A549 (cell line): ENCODE measurements at regions not wholly inside any gene's neighbourhood (a gene's known extent, or its start where the extent isn't known, plus 50 kb on each side); places are given as distances from the start of the nearest gene placed in this dataset.
A peak's percentile ranks its signal among the peaks of the same experiment; 100 is the strongest.

Source experiments
- ATAC-seq, 2 experiments: fragments of 200-7000 bp in 1 of 2; fragments of >200 bp in 1 of 2; cut with Nextera tagmentation in 1 of 2; cut with Tn5 transposase in 1 of 2; 3 replicates each; pipeline versions ENCODE4 v1.8.0 to v1.9.1; 2018 to 2020; ENCODE audit warnings: mild to moderate bottlenecking in 1 of 2, moderate library complexity in 1 of 2
- CTCF ChIA-PET: fragments of 300-600 bp; sonication (Branson Sonifier 250); formaldehyde crosslinking; extraction: SDS; loops from one replicate; lab custom pipeline; 2021; ENCODE audit warnings: antibody characterized with exemption, inconsistent platforms; lab: Yijun Ruan, JAX
- POLR2A ChIA-PET: fragments of 350-600 bp; formaldehyde crosslinking; extraction: SDS; loops from one replicate; lab custom pipeline; 2021; ENCODE audit warnings: antibody characterized with exemption, inconsistent platforms; lab: Yijun Ruan, JAX
- DNase-seq, 2 experiments: peaks; one replicate each; pipeline versions ENCODE4 v3.0.0 to v3.0.0-alpha.2; 2011 to 2016; ENCODE audit warnings: low read depth in 1 of 2, low spot score in 1 of 2
- FAIRE-seq: peaks from 2 replicates; lab custom pipeline; 2011; peaks lifted over from hg19 to GRCh38; lab: Jason Lieb, UNC
- H3K27ac ChIP-seq, 2 experiments: fragments of >200 bp; sonication (Bioruptor Twin); formaldehyde crosslinking; 3 replicates each; pipeline ENCODE4 v1.5.1; 2016 to 2017
- H3K4me1 ChIP-seq: fragments of >200 bp; sonication (Bioruptor Twin); formaldehyde crosslinking; 3 replicates; pipeline ENCODE4 v1.6.1; 2016
- H3K4me2 ChIP-seq: fragments of >200 bp; sonication (Bioruptor Twin); formaldehyde crosslinking; 3 replicates; pipeline ENCODE4 v1.6.1; 2016
- H3K4me3 ChIP-seq: fragments of >200 bp; sonication (Bioruptor Twin); formaldehyde crosslinking; 3 replicates; pipeline ENCODE4 v1.5.1; 2016
- H3K9me3 ChIP-seq: fragments of >200 bp; sonication (Bioruptor Twin); formaldehyde crosslinking; 3 replicates; pipeline ENCODE4 v1.6.1; 2016
- ATOH8 ChIP-seq: fragments of 250-450 bp; sonication (Bioruptor Pico); IDR thresholded peaks from 2 replicates; pipeline ENCODE4 v1.5.0; 2020; ENCODE audit warnings: low read depth, mild to moderate bottlenecking, moderate library complexity
- CBX2 ChIP-seq: fragments of 200-600 bp; sonication (generic); IDR thresholded peaks from 2 replicates; pipeline ENCODE4 v1.6.1; 2016; ENCODE audit warnings: low read depth, mild to moderate bottlenecking, borderline replicate concordance
- CEBPB ChIP-seq, 2 experiments: fragments of >200 bp in 1 of 2; sonication (Bioruptor Twin) in 1 of 2; formaldehyde crosslinking in 1 of 2; IDR thresholded peaks; 2 replicates each; pipeline ENCODE4 v1.6.1; 2012 to 2016
- ELK1 ChIP-seq: fragments of 150-350 bp; IDR thresholded peaks from 2 replicates; pipeline ENCODE4 v1.6.1; 2014; ENCODE audit warnings: low read depth, mild to moderate bottlenecking, low read length
- EP300 ChIP-seq, 2 experiments: fragments of >200 bp; sonication (Bioruptor Twin); formaldehyde crosslinking; IDR thresholded peaks; 2 replicates in 1 of 2; 3 replicates in 1 of 2; pipeline ENCODE4 v1.6.1; 2016 to 2017
- HDAC2 ChIP-seq: fragments of 200-600 bp; sonication (generic); IDR thresholded peaks from 2 replicates; pipeline ENCODE4 v1.6.1; 2016
- HES2 ChIP-seq: fragments of >200 bp; sonication (Bioruptor Twin); formaldehyde crosslinking; IDR thresholded peaks from 2 replicates; pipeline ENCODE4 v1.6.1; 2016
- KDM5A ChIP-seq: fragments of 200-600 bp; sonication (generic); IDR thresholded peaks from 2 replicates; pipeline ENCODE4 v1.6.1; 2016; ENCODE audit warnings: antibody characterized with exemption, mild to moderate bottlenecking
- MAFK ChIP-seq: fragments of 450-650 bp; IDR thresholded peaks from 2 replicates; pipeline ENCODE4 v1.6.1; 2014; ENCODE audit not compliant: partially characterized antibody
- MYC ChIP-seq: IDR thresholded peaks from 2 replicates; pipeline ENCODE4 v1.6.1; 2012; ENCODE audit warnings: mild to moderate bottlenecking, inconsistent platforms, low read length, improper control_type of control experiment, borderline replicate concordance
- NPAS2 ChIP-seq: fragments of 250-450 bp; sonication (Bioruptor Pico); IDR thresholded peaks from 2 replicates; pipeline ENCODE4 v1.8.0; 2022; ENCODE audit warnings: mild to moderate bottlenecking, moderate library complexity, borderline replicate concordance
- PBX3 ChIP-seq: IDR thresholded peaks from 2 replicates; pipeline ENCODE4 v1.6.1; 2012
- POLR2A ChIP-seq: IDR thresholded peaks from 2 replicates; pipeline ENCODE4 v1.6.1; 2012; ENCODE audit warnings: mild to moderate bottlenecking, low read length
- RARB ChIP-seq: fragments of 250-450 bp; sonication (Bioruptor Pico); IDR thresholded peaks from 2 replicates; pipeline ENCODE4 v1.8.0; 2021; ENCODE audit warnings: mild to moderate bottlenecking, moderate library complexity
- RCOR1 ChIP-seq: fragments of 150-350 bp; IDR thresholded peaks from 2 replicates; pipeline ENCODE4 v1.6.1; 2014; ENCODE audit warnings: antibody characterized with exemption, low read length, low read depth
- SMC3 ChIP-seq: fragments of >200 bp; sonication (Bioruptor Twin); formaldehyde crosslinking; IDR thresholded peaks from 3 replicates; pipeline ENCODE4 v1.6.1; 2018; ENCODE audit warnings: inconsistent platforms
- SREBF2 ChIP-seq: fragments of 450-650 bp; IDR thresholded peaks from 2 replicates; pipeline ENCODE4 v1.6.1; 2014; ENCODE audit warnings: mild to moderate bottlenecking, moderate library complexity
- USF2 ChIP-seq: fragments of 450-650 bp; IDR thresholded peaks from 2 replicates; pipeline ENCODE4 v1.6.1; 2014; ENCODE audit warnings: antibody characterized with exemption
- ZFP36 ChIP-seq: fragments of 450-650 bp; IDR thresholded peaks from 2 replicates; pipeline ENCODE4 v1.6.1; 2014; ENCODE audit warnings: borderline replicate concordance; ENCODE audit not compliant: partially characterized antibody
- ZNF302 ChIP-seq: fragments of 250-450 bp; sonication (Bioruptor Pico); IDR thresholded peaks from 2 replicates; pipeline ENCODE4 v1.9.0; 2021; ENCODE audit warnings: inconsistent platforms, mild to moderate bottlenecking, moderate library complexity
- WGBS: methylation state at CpG from one replicate; pipeline ENCODE4 v1.1.6; 2017; ENCODE audit errors: missing lambda C conversion rate; 5-methylcytosine and 5-hydroxymethylcytosine counted together

GRCh38 chr17:69605571-69605970 lies 191.1 kb downstream of the MAP2K6 start:
- POLR2A ChIA-PET, result no interaction called here
- CTCF ChIA-PET, result interaction anchor here (1.0 to 2.6 kb wide), 4 partner anchors 11 to 947 kb away, joined by 3 to 26 read pairs (median 14); no protein-coding TSS in a partner anchor
- no peak for TF ChIP-seq CBX2
- TF ChIP-seq RCOR1, result no peak
- TF ChIP-seq ATOH8 (CRISPR knock-in tag), result no peak
- no peak for TF ChIP-seq EP300 (IDR thresholded peaks at IDR 0.05)
- TF ChIP-seq RARB, result no peak
- no peak for TF ChIP-seq PBX3
- TF ChIP-seq KDM5A, result no peak
- TF ChIP-seq HES2, result no peak
- TF ChIP-seq POLR2A, result no peak
- no peak for TF ChIP-seq ZFP36
- TF ChIP-seq MYC, result no peak
- no peak for TF ChIP-seq ELK1
- TF ChIP-seq HDAC2, result no peak
- no peak for TF ChIP-seq ZNF302
- TF ChIP-seq SREBF2, result no peak
- TF ChIP-seq SMC3, result no peak
- TF ChIP-seq CEBPB (IDR thresholded peaks at IDR 0.05), result no peak
- H3K4me1 ChIP-seq, result peaks cover 31% of the 10 kb centered on the region
- H3K27ac ChIP-seq, result peak overlapping the region in 1 of 2 experiments; percentile 79; a peak in 1 of 6 replicates
- no peak overlapping the region for H3K4me3 ChIP-seq
- 90% methylated on average over 5 of the region's 5 CpGs for WGBS
- FAIRE-seq (no peak), ATAC-seq (no peak), DNase-seq (no peak)
- no peaks in the 10 kb centered on the region for H3K9me3 ChIP-seq
- no peak overlapping the region for H3K4me2 ChIP-seq

GRCh38 chr17:69606142-69606800 lies 191.8 kb downstream of the MAP2K6 start:
- POLR2A ChIA-PET, result no interaction called here
- WGBS, result 78% methylated on average over 5 of the region's 5 CpGs
- Histone ChIP-seq H3K4me2 (no peak overlapping the region), H3K4me3 (no peak overlapping the region), H3K27ac (peak overlapping the region; percentile 79 to 88), H3K4me1 (peaks cover 31% of the 10 kb centered on the region), H3K9me3 (no peaks in the 10 kb centered on the region)
- no peak for DNase-seq
- no peak for ATAC-seq
- TF ChIP-seq MAFK, result peak; percentile 65
- TF ChIP-seq NPAS2 (CRISPR knock-in tag), result no peak
- TF ChIP-seq CBX2, result no peak
- TF ChIP-seq USF2, result no peak
- no peak for FAIRE-seq
- CTCF ChIA-PET, result interaction anchor here (0.6 to 4.0 kb wide), 42 partner anchors 8 to 1024 kb away, joined by 3 to 31 read pairs (median 5); partner anchors contain the start of gene KCNJ2
